ENCODE measurements at regions not wholly inside any gene's neighbourhood (a gene's known extent, or its start where the extent isn't known, plus 50 kb on each side); places are given as distances from the start of the nearest gene placed in this dataset.
"Not testable (repeated sequence)": the region's sequence is repeated elsewhere in the genome, so short reads cannot be mapped to it uniquely, and the experiment has no call there.

- Histone ChIP-seq H3K79me2 (ENCODE audit: insufficient read depth, low read length) (no peaks in the 10 kb centered on the region), H3K4me1 (ENCODE audit: insufficient read depth, low read length) (0 out of 2 replicates have a peak, but pooled peaks cover 3% of the 10 kb centered on the region), H4K20me1 (ENCODE audit: insufficient read depth, low read length) (no peaks in the 10 kb centered on the region), H2AFZ (ENCODE audit: low read length) (no peak overlapping the region), H3K9me3 (ENCODE audit: low read length) (no peaks in the 10 kb centered on the region), H3K4me3 (replicated peaks in 1 of 3; ENCODE audit: insufficient read depth in 1 of 3, low read depth in 2 of 3, low read length in 3 of 3) (no peak overlapping the region), H3K27ac (ENCODE audit: extremely low read length, insufficient read depth, low read length) (no peak overlapping the region), H3K27me3 (ENCODE audit: control insufficient read depth in 1 of 2, insufficient read depth in 2 of 2, low read length in 2 of 2) (no peaks in the 10 kb centered on the region), H3K9ac (ENCODE audit: insufficient read depth, low read depth, low read length) (no peak overlapping the region), H3K36me3 (replicated peaks in 1 of 2; ENCODE audit: control insufficient read depth in 1 of 2, insufficient read depth in 2 of 2, low read length in 2 of 2) (no peaks in the 10 kb centered on the region), H3K4me2 (ENCODE audit: low read depth, low read length) (no peak overlapping the region)
- POLR2A ChIA-PET, result no interaction called here
- intact Hi-C loops (cut with micrococcal nuclease; ENCODE audit: unreplicated experiment) (no loop called here), in situ Hi-C loops (cut with HindIII; ENCODE audit: extremely low pct_ligation_motif_present, low pct_unique_long_range_greater_than_20kb) (no loop called here)
- TF ChIP-seq MAFF (IDR thresholded peaks at IDR 0.05; ENCODE audit: low read depth, low read length), result peak; percentile 86
- TF ChIP-seq MAFK (conservative IDR thresholded peaks at IDR 0.05 in 1 of 2, IDR thresholded peaks at IDR 0.05 in 1 of 2; ENCODE audit: low read length in 2 of 2), result peak; percentile 79 to 89; a peak in 3 of 4 replicates
- no peak for TF ChIP-seq HOXA9 (CRISPR knock-in tag; IDR thresholded peaks at IDR 0.05; ENCODE audit: borderline replicate concordance)
- no peak for TF ChIP-seq GZF1 (CRISPR knock-in tag; IDR thresholded peaks at IDR 0.05)
- DNase-seq (ENCODE audit: low spot score), result no peak
- no peak for ATAC-seq
- no TSS peak for BruUV-seq (replicated peaks)
- 72% methylated on average over 2 of the region's 2 CpGs for WGBS (ENCODE audit: low lambda C conversion rate)
- no peak for FAIRE-seq
- CTCF ChIA-PET (ENCODE audit: low intra/inter-chr PET ratio, low total read pairs), result no interaction called here
These were observed 165.0 kb downstream of the GLUL start for GRCh38 chr1:182226618-182227017.

GRCh38 chr1:182225755-182226154, 164.2 kb upstream of the ZNF648 start:
- BruUV-seq (replicated peaks); H3K9me3 ChIP-seq (ENCODE audit: low read length); H3K27ac ChIP-seq (ENCODE audit: extremely low read length, insufficient read depth, low read length); in situ Hi-C loops (cut with HindIII; ENCODE audit: extremely low pct_ligation_motif_present, low pct_unique_long_range_greater_than_20kb); CTCF ChIA-PET (ENCODE audit: low intra/inter-chr PET ratio, low total read pairs); FAIRE-seq; H2AFZ ChIP-seq (ENCODE audit: low read length); H3K4me3 ChIP-seq (replicated peaks in 1 of 3; ENCODE audit: insufficient read depth in 1 of 3, low read depth in 2 of 3, low read length in 3 of 3); H4K20me1 ChIP-seq (ENCODE audit: insufficient read depth, low read length); ATAC-seq; H3K36me3 ChIP-seq (replicated peaks in 1 of 2; ENCODE audit: control insufficient read depth in 1 of 2, insufficient read depth in 2 of 2, low read length in 2 of 2); H3K4me2 ChIP-seq (ENCODE audit: low read depth, low read length); POLR2A ChIA-PET; H3K27me3 ChIP-seq (ENCODE audit: control insufficient read depth in 1 of 2, insufficient read depth in 2 of 2, low read length in 2 of 2); DNase-seq (ENCODE audit: low spot score); H3K9ac ChIP-seq (ENCODE audit: insufficient read depth, low read depth, low read length); intact Hi-C loops (cut with micrococcal nuclease; ENCODE audit: unreplicated experiment); H3K79me2 ChIP-seq (ENCODE audit: insufficient read depth, low read length); H3K4me1 ChIP-seq (ENCODE audit: insufficient read depth, low read length): not testable (repeated sequence)
- WGBS (ENCODE audit: low lambda C conversion rate), result 81% methylated on average over 3 of the region's 3 CpGs
